ENCODE measurements at regions not wholly inside any gene's neighbourhood (a gene's known extent, or its start where the extent isn't known, plus 50 kb on each side); places are given as distances from the start of the nearest gene placed in this dataset.

DNA sequence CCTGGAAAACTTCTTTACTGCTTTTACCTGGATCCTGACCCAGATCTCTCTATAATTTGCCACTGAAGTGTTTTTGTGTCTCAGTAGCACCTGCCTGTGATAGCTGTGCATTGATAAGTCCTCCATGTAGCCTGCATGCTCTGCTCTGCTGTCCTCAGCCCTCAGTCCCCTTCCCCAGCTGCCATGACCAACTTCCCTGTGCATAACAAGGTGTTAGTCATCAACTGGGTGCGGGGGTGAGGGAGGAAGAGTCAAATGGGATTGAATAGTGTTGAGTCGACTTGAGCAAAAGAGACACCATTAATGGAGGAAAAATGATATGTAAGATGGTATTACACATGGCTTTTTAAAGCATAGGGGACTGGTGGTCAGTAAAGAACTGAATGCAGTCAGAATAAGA lies 92.2 kb upstream of the PLET1 start:
- TF ChIP-seq, protein P1, sequence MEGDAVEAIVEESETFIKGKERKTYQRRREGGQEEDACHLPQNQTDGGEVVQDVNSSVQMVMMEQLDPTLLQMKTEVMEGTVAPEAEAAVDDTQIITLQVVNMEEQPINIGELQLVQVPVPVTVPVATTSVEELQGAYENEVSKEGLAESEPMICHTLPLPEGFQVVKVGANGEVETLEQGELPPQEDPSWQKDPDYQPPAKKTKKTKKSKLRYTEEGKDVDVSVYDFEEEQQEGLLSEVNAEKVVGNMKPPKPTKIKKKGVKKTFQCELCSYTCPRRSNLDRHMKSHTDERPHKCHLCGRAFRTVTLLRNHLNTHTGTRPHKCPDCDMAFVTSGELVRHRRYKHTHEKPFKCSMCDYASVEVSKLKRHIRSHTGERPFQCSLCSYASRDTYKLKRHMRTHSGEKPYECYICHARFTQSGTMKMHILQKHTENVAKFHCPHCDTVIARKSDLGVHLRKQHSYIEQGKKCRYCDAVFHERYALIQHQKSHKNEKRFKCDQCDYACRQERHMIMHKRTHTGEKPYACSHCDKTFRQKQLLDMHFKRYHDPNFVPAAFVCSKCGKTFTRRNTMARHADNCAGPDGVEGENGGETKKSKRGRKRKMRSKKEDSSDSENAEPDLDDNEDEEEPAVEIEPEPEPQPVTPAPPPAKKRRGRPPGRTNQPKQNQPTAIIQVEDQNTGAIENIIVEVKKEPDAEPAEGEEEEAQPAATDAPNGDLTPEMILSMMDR (IDR thresholded peaks at IDR 0.05; ENCODE audit: borderline replicate concordance, insufficient read depth, low read depth, low read length) = no peak
- no peak overlapping the region for H3K4me3 ChIP-seq (ENCODE audit: low read depth, low read length)

DNA sequence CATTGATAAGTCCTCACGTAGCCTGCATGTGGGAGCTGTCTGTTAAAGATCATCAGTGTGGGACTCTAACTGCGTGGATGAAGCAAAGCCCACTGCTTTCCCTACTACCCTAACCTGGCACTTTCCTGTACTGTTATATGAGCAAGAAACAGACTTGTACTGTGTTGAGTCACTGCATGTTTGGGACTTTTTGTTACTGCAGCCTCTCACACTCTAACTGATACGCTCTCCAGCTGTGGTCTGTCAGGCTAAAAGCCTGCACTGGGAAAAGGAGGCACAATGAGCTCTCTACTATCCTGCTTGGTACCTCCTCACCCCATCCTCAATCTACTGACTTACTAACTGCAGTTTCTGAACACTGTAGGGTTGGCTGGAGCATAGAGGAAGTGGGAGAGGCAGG lies 93.7 kb upstream of the PLET1 start:
- H3K4me3 ChIP-seq (ENCODE audit: low read depth, low read length) = no peak overlapping the region
- TF ChIP-seq, protein P1 (IDR thresholded peaks at IDR 0.05; ENCODE audit: borderline replicate concordance, insufficient read depth, low read depth, low read length) = no peak

DNA sequence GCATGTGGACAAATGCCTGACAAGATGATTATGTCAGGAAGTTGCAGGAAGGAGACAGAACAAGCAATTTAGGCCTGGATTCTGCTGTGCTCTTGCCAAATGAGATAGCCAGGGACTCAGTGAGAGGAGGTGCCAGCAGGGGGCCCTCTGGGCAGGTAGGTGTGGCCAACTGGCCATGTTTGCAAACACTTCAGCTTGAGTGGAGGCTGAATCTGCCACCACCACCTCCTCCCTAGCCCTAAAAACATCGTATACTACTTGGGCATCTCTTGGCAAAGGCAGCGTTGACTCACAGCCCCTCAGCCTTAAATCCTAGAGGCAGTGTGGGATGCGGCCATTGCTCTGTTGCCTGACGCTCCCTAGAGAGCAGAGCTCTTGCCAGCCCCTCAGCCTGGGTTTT lies 95.1 kb upstream of the PLET1 start:
- TF ChIP-seq, protein P1 (IDR thresholded peaks at IDR 0.05; ENCODE audit: borderline replicate concordance, insufficient read depth, low read depth, low read length) = peak; percentile 52
- H3K4me3 ChIP-seq (ENCODE audit: low read depth, low read length) = no peak overlapping the region

DNA sequence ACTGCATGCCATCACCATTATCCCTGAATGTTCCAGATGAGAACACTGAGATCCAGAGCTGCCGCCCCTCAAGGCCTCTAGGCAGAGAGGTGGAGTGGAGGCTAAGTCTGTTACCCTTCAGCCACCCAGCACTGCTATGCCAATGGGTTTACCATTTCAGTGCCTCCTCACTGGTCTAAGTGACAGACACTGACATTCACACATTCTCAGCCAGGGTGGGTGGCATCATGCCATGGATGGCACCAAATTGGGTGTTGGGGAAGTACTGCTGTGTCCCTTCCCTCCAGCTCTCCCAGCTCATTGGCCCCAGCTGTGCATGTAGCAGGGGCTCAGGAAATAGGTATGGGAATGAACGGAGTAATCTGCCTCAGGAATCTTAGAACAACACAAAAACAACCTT lies 96.8 kb upstream of the PLET1 start:
- TF ChIP-seq, protein P1 (IDR thresholded peaks at IDR 0.05; ENCODE audit: borderline replicate concordance, insufficient read depth, low read depth, low read length) = no peak
- no peak overlapping the region for H3K4me3 ChIP-seq (ENCODE audit: low read depth, low read length)

DNA sequence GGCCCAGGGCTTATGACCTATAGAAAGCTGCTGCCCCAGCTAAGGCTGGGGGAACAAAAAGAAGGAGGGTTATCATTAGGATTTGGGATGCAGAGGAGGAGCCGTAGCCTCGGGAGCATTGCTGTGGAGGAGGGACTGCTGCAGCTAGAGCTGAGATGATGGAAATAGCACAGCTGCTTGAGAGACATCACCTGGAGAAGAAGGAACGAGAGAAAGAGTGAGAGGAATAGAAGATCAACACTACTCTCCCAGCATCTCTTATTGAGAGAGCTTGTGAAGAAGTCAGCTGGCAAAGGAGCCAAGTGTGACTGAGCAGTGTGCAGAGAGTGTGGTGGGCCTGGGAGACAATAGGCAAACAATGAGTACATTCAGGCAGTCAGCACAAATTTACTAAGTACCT lies 100.7 kb upstream of the PLET1 start:
- TF ChIP-seq, protein P1 (IDR thresholded peaks at IDR 0.05; ENCODE audit: borderline replicate concordance, insufficient read depth, low read depth, low read length) = no peak

DNA sequence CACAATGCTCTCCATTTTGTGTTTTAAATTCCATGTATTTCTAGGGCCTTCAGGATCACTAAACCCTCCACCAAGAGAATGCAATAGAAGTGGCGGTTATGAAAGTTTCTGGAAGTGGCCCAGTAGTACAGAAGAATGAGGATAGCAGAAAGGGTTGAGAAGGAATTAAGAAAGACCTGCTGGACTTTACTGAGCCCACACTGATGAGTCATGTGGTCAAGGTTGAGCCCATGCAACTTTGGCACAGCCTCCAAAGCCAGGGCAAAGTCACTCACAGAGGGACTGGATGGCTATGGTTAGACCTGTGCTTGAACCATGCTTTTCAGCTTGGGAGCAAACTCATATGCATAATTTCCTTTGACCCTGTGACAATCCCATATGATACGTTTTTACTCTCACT lies 102.9 kb upstream of the PLET1 start:
- no peak overlapping the region for H3K4me3 ChIP-seq (ENCODE audit: low read depth, low read length)
- TF ChIP-seq, protein P1 (IDR thresholded peaks at IDR 0.05; ENCODE audit: borderline replicate concordance, insufficient read depth, low read depth, low read length) = no peak

More for the DNA sequence above, 100.7 kb upstream of the PLET1 start:
- no peak overlapping the region for H3K4me3 ChIP-seq (ENCODE audit: low read depth, low read length)

DNA sequence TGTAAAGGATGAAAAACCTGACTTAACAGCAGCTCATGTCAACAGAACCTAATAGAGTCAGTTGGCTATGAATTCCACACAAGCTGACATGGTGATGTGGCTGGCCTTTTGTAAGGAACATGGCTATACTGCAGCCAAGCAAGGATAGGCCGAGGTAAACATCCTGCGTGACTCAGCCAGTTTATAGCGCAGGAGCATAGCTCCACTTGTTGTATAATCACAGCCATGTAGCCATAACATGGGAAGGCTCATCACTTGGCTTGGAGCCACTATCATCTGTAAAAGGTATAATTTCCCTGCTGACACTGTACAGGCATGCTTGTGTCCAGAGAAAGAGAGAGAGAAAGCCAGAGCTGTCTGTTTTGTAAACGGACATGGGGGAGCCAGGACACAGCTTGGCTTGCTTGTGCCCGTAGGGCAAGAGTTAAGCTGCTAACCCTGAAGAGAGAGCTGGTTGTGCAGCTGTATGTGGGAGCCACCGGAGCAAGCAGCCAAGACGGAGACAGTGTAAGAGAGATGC lies 104.4 kb upstream of the PLET1 start:
- H3K4me3 ChIP-seq (ENCODE audit: low read depth, low read length) = no peak overlapping the region
- TF ChIP-seq, protein P1 (IDR thresholded peaks at IDR 0.05; ENCODE audit: borderline replicate concordance, insufficient read depth, low read depth, low read length) = no peak
